Hepatocyte (in vitro differentiated cells): ENCODE measurements at regions not wholly inside any gene's neighbourhood (a gene's known extent, or its start where the extent isn't known, plus 50 kb on each side); places are given as distances from the start of the nearest gene placed in this dataset.
"Not testable (repeated sequence)": the region's sequence is repeated elsewhere in the genome, so short reads cannot be mapped to it uniquely, and the experiment has no call there.

Source experiments
- DNase-seq: peaks from one replicate; pipeline ENCODE4 v3.0.0-alpha.2; 2016; ENCODE audit warnings: low spot score
- H2AFZ ChIP-seq: fragments of 200-600 bp; sonication (generic); 2 replicates; pipeline ENCODE4 v1.6.0; 2016; ENCODE audit warnings: antibody characterized with exemption, mild to moderate bottlenecking
- H3K27ac ChIP-seq: fragments of 200-600 bp; sonication (generic); 2 replicates; pipeline ENCODE4 v1.5.1; 2016; ENCODE audit warnings: mild to moderate bottlenecking
- H3K27me3 ChIP-seq: fragments of 200-600 bp; sonication (generic); 2 replicates; pipeline ENCODE4 v1.6.1; 2016
- H3K36me3 ChIP-seq: fragments of 200-600 bp; sonication (generic); replicated peaks from 2 replicates; pipeline ENCODE4 v1.5.1; 2016; ENCODE audit warnings: low read depth; ENCODE audit not compliant: insufficient read depth
- H3K4me1 ChIP-seq: fragments of 200-600 bp; sonication (generic); 2 replicates; pipeline ENCODE4 v1.5.1; 2016; ENCODE audit warnings: mild to moderate bottlenecking, moderate library complexity; ENCODE audit not compliant: insufficient read depth
- H3K4me2 ChIP-seq: fragments of 200-600 bp; sonication (generic); 2 replicates; pipeline ENCODE4 v1.6.0; 2016
- H3K4me3 ChIP-seq: fragments of 200-600 bp; sonication (generic); 2 replicates; pipeline ENCODE4 v1.5.1; 2016; ENCODE audit warnings: mild to moderate bottlenecking
- H3K79me2 ChIP-seq: fragments of 200-600 bp; sonication (generic); 2 replicates; pipeline ENCODE4 v1.6.0; 2017; ENCODE audit warnings: mild to moderate bottlenecking
- H3K9me2 ChIP-seq: fragments of 200-600 bp; sonication (generic); replicated peaks from 2 replicates; pipeline ENCODE4 v1.6.0; 2017; ENCODE audit warnings: mild to moderate bottlenecking; ENCODE audit not compliant: insufficient read depth
- H3K9me3 ChIP-seq: fragments of 200-600 bp; sonication (generic); 2 replicates; pipeline ENCODE4 v1.5.1; 2016; ENCODE audit warnings: low read depth, mild to moderate bottlenecking
- H4K20me1 ChIP-seq: fragments of 200-600 bp; sonication (generic); 2 replicates; pipeline ENCODE4 v1.6.0; 2016; ENCODE audit warnings: mild to moderate bottlenecking; ENCODE audit not compliant: insufficient read depth, poor library complexity, severe bottlenecking
- CTCF ChIP-seq: fragments of 200-600 bp; sonication (generic); IDR thresholded peaks from 2 replicates; pipeline ENCODE4 v1.5.1; 2016; ENCODE audit warnings: antibody characterized with exemption, mild to moderate bottlenecking; ENCODE audit not compliant: poor library complexity
- WGBS: methylation state at CpG from one replicate; pipeline ENCODE4 v1.1.6; 2016; ENCODE audit warnings: low lambda C conversion rate; ENCODE audit errors: missing lambda C conversion rate; 5-methylcytosine and 5-hydroxymethylcytosine counted together

- 97% methylated on average over 5 of the region's 5 CpGs for WGBS
- H3K79me2 ChIP-seq, H4K20me1 ChIP-seq, H3K27me3 ChIP-seq, H3K4me2 ChIP-seq, H3K4me3 ChIP-seq, DNase-seq, H3K27ac ChIP-seq, H2AFZ ChIP-seq, H3K9me2 ChIP-seq, H3K4me1 ChIP-seq, H3K9me3 ChIP-seq, H3K36me3 ChIP-seq: not testable (repeated sequence)
These were observed 236.2 kb upstream of the FRG2C start for GRCh38 chr3:75427906-75428305.

GRCh38 chr3:75429561-75430220, 234.4 kb upstream of the FRG2C start:
- DNase-seq, result peak; percentile 89
- H3K79me2 ChIP-seq, H3K9me2 ChIP-seq, H3K4me2 ChIP-seq, H3K4me3 ChIP-seq, H3K27me3 ChIP-seq, H3K27ac ChIP-seq, H4K20me1 ChIP-seq, H3K36me3 ChIP-seq, H3K9me3 ChIP-seq, H2AFZ ChIP-seq, H3K4me1 ChIP-seq: not testable (repeated sequence)
- peak; percentile 74 for TF ChIP-seq CTCF
- 63% methylated on average over 9 of the region's 9 CpGs for WGBS

GRCh38 chr3:75430406-75430805, 233.7 kb upstream of the FRG2C start:
- not testable (repeated sequence) for H3K79me2 ChIP-seq, H3K27ac ChIP-seq, DNase-seq, H3K4me1 ChIP-seq, H2AFZ ChIP-seq, H3K4me3 ChIP-seq, H3K27me3 ChIP-seq, H3K36me3 ChIP-seq, H3K9me3 ChIP-seq, H3K4me2 ChIP-seq, H4K20me1 ChIP-seq, H3K9me2 ChIP-seq
- 91% methylated on average over 7 of the region's 7 CpGs for WGBS

GRCh38 chr3:75431120-75431519, 233.0 kb upstream of the FRG2C start:
- H3K9me2 ChIP-seq, H3K4me1 ChIP-seq, H3K27me3 ChIP-seq, H3K4me2 ChIP-seq, H4K20me1 ChIP-seq, H3K79me2 ChIP-seq, H3K9me3 ChIP-seq, DNase-seq, H3K4me3 ChIP-seq, H3K27ac ChIP-seq, H3K36me3 ChIP-seq, H2AFZ ChIP-seq: not testable (repeated sequence)
- 88% methylated on average over 6 of the region's 6 CpGs for WGBS

- DNase-seq, H3K27me3 ChIP-seq, H3K4me3 ChIP-seq, H3K9me3 ChIP-seq, H2AFZ ChIP-seq, H4K20me1 ChIP-seq, H3K9me2 ChIP-seq, H3K79me2 ChIP-seq, H3K36me3 ChIP-seq, H3K4me1 ChIP-seq, H3K27ac ChIP-seq, H3K4me2 ChIP-seq: not testable (repeated sequence)
- 91% methylated on average over 5 of the region's 5 CpGs for WGBS
These were observed 231.7 kb upstream of the FRG2C start for GRCh38 chr3:75432466-75432865.

GRCh38 chr3:75432885-75433284, 231.2 kb upstream of the FRG2C start:
- WGBS, result 76% methylated on average over 8 of the region's 8 CpGs
- not testable (repeated sequence) for DNase-seq, H3K27ac ChIP-seq

GRCh38 chr3:75433295-75433694, 230.8 kb upstream of the FRG2C start:
- not testable (repeated sequence) for DNase-seq, H3K9me3 ChIP-seq, H3K9me2 ChIP-seq, H3K27ac ChIP-seq, H3K36me3 ChIP-seq, H3K4me2 ChIP-seq, H3K4me3 ChIP-seq, H3K27me3 ChIP-seq, H2AFZ ChIP-seq, H4K20me1 ChIP-seq, H3K4me1 ChIP-seq, H3K79me2 ChIP-seq
- 88% methylated on average over 3 of the region's 3 CpGs for WGBS

More at GRCh38 chr3:75432885-75433284, 231.2 kb upstream of the FRG2C start:
- not testable (repeated sequence) for H3K4me3 ChIP-seq, H2AFZ ChIP-seq, H3K9me3 ChIP-seq, H3K4me2 ChIP-seq, H3K79me2 ChIP-seq, H3K36me3 ChIP-seq, H4K20me1 ChIP-seq, H3K27me3 ChIP-seq, H3K9me2 ChIP-seq, H3K4me1 ChIP-seq

GRCh38 chr3:75434276-75434912, 229.7 kb upstream of the FRG2C start:
- H3K36me3 ChIP-seq, H3K79me2 ChIP-seq, H4K20me1 ChIP-seq, H3K4me1 ChIP-seq, H3K9me2 ChIP-seq, H3K9me3 ChIP-seq, H3K27me3 ChIP-seq: not testable (repeated sequence)
- H3K27ac ChIP-seq, result peak overlapping the region; percentile 91
- DNase-seq, result peak; percentile 34
- H3K4me2 ChIP-seq, result peak overlapping the region; percentile 84
- H3K4me3 ChIP-seq, result peak overlapping the region; percentile 72
- WGBS, result 3% methylated on average over 26 of the region's 32 CpGs
- peak overlapping the region; percentile 91 for H2AFZ ChIP-seq
